GM21825 (cell line): ENCODE measurements at regions not wholly inside any gene's neighbourhood (a gene's known extent, or its start where the extent isn't known, plus 50 kb on each side); places are given as distances from the start of the nearest gene placed in this dataset.

Experiments
- ATAC-seq: cut with Tn5 transposase; IDR thresholded peaks from one replicate; pipeline ENCODE4 v1.9.1; 2021; ENCODE audit warnings: mild to moderate bottlenecking, moderate library complexity; ENCODE audit not compliant: unreplicated experiment

- ATAC-seq, result peak; percentile 58
Measured at GRCh38 chr17:57174591-57174990, 81.7 kb upstream of the MSI2 start.

GRCh38 chr17:57178839-57179238 lies 77.5 kb upstream of the MSI2 start:
- no peak for ATAC-seq

GRCh38 chr17:57182621-57183020 lies 73.7 kb upstream of the MSI2 start:
- no peak for ATAC-seq

- ATAC-seq, result no peak
Measured at GRCh38 chr17:57186226-57187019, 69.9 kb upstream of the MSI2 start.

- ATAC-seq, result no peak
Measured at GRCh38 chr17:57187391-57187790, 68.9 kb upstream of the MSI2 start.

GRCh38 chr17:57195785-57196460 lies 60.4 kb upstream of the MSI2 start:
- ATAC-seq, result no peak

- ATAC-seq, result no peak
Measured at GRCh38 chr17:57197466-57198071, 58.8 kb upstream of the MSI2 start.

- ATAC-seq, result no peak
Measured at GRCh38 chr17:57201481-57201880, 54.8 kb upstream of the MSI2 start.

- ATAC-seq, result no peak
Measured at GRCh38 chr17:57203040-57203439, 53.3 kb upstream of the MSI2 start.
